ENCODE measurements at regions not wholly inside any gene's neighbourhood (a gene's known extent, or its start where the extent isn't known, plus 50 kb on each side); places are given as distances from the start of the nearest gene placed in this dataset.

DNA sequence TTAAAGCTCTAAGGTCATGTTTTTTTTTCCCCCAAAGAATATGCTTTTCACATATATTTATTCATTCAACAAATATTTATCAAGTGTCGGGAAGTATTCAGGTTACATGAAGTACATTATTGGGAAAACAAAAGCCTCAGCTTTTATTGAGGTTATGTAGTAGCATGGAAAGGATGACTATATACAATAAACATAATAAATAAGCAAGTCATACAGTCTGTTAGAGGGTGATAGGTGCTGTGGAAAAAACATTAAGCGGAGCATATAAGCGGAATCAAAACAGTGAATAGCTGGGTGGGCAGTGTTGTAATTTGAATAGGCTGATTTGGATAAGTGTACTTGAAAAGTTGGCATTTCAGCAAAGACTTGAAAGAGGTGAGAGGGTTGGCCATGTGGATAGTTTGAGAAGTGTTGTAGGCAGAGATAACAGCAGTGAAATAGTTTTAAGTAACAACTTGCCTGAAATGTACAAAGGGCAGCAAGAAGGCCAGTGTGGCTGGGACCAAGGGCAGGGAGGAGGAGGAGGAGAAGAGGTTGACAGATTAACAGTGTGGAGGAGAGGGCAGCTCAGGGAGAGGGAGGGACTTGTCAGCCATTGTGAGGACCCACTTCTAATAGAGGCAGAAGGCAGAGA is 558.7 kb downstream of the SPRY1 start:
- DNase-seq, result no peak

DNA sequence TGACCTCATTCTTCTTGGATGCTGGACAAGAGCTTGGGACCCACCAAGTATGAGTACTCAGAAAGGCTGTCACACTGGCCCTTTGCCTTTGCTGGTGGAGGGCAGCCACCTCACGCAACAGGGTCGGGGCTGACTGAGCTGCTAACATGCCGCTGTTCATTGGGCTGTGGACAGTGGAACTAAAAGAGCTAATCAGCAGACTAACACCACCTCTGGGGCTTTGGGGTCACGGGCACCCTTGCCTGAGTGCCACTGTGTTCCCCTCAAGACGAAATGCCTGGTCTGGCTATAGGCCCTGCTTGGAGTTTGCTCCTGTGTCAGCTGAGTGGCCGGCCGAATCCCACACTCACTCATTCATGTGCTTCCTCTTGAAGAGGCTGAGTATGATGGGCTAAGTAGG is 559.6 kb downstream of the SPRY1 start:
- DNase-seq, result no peak

- no peak for DNase-seq
Observed at GRCh38 chr4:123966990-123967769, 570.6 kb downstream of the SPRY1 start.

GRCh38 chr4:123972031-123972430 is 575.4 kb downstream of the SPRY1 start:
- DNase-seq, result peak; percentile 30

- DNase-seq, result peak; percentile 39
Observed at GRCh38 chr4:123974386-123975149, 578.0 kb downstream of the SPRY1 start.

- peak; percentile 84 for DNase-seq
Observed at GRCh38 chr4:123976285-123976684, 579.7 kb downstream of the SPRY1 start.

GRCh38 chr4:123976819-123977218 is 580.2 kb downstream of the SPRY1 start:
- DNase-seq, result no peak

DNA sequence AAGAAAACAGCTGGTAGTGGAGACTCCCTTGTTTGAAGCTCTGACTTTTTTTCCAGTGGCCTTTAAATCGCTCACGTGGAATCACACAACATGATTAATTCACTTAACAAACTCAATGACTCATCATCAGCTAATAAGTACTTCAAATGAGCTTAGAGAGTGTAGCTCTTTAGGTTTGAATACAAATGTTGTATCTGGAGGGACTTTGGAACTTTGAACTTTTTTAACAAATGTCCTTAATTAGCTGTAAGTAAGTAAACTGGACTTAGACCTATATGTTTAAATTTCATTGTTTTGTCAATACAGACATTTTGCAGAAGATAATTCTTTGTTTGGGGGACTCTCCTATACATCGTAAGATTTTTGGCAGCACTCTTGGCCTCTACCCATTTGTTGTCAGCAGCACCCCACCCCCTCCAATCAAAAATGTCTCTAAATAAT is 581.1 kb downstream of the SPRY1 start:
- DNase-seq, result peak; percentile 57

GRCh38 chr4:123978637-123979036 is 582.0 kb downstream of the SPRY1 start:
- DNase-seq, result no peak

- no peak for DNase-seq
Observed at GRCh38 chr4:123980736-123981300, 584.2 kb downstream of the SPRY1 start.

DNA sequence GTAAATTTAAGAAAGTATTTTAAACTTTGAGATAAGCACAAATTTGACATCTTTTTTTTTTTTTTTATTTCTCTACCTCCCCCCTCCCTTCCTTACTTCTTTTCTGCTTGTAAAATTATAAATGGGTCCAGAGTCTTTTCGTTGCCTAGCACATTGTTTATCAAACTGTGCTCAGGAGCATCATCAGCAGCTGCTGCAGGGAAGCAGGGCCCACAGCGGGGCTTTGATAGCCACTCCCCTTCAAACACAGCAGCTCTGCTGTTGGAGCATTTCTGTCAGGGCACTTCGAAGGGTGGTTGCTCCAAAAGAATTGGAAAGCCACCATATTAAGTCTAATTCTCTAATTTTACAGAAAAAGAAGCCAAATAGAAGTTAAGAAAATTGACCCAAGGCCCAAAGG is 588.3 kb downstream of the SPRY1 start:
- DNase-seq, result no peak

GRCh38 chr4:123986268-123986798 is 589.7 kb downstream of the SPRY1 start:
- DNase-seq, result peak; percentile 77

DNA sequence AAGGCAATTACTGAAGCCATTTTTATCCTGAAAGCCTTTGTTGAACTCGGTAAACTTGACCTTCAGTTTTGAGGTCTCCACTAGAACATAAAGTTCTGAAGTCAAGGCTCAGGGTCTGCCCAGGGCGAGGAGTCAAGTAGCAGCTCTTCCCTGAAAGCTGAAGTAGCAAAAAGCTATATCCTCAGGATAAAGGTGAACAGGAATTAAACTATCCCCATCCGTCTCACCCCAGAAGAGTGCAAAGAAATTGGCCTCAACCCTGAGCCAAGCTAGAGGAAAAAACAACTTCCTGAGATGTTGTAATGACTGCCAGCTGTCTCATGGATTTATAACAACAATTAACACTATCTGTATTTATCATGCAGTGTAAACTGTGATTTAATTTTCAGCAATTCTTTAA is 590.8 kb downstream of the SPRY1 start:
- no peak for DNase-seq

GRCh38 chr4:123990310-123990870 is 593.8 kb downstream of the SPRY1 start:
- DNase-seq, result no peak

- DNase-seq, result no peak
Observed at GRCh38 chr4:123994917-123995316, 598.3 kb downstream of the SPRY1 start.

GRCh38 chr4:123995936-123996335 is 599.3 kb downstream of the SPRY1 start:
- no peak for DNase-seq

DNA sequence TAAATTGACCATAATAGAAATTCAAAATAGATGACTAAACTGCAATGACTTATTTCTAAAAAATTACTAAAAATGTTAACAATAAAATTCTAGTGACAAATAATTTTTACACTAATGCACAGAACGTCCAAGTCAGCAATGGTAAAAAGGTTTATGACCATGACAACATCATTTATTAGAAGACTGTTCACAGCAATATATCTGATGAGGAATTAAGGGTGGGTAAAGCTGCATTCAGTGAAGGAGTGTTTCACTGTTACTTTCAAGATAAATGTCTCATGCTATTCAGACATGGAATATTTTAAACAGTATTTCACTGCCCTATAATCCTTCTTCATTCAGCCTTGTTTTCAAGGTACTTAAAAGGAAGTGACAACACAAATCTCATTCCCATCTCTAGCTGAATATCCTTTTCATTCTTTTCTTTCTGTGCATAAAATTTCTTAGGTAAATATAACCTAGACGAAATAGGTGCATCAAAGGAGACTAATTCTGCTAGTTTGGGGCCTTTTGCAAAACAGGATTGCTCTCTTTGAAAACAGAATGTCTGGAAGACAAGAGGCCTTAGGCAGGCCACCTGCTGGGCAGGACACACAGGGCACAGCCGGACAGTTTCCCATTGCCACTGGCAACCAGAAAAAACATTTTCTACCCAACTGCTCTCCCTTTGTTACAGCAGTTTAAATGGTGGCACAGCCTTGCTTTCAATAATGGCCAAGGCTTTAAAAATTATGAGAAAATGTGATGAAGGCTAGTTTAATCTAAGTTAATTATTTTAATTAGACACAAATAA is 600.3 kb downstream of the SPRY1 start:
- peak; percentile 62 for DNase-seq

- DNase-seq, result no peak
Observed at GRCh38 chr4:123997776-123998449, 601.3 kb downstream of the SPRY1 start.

DNA sequence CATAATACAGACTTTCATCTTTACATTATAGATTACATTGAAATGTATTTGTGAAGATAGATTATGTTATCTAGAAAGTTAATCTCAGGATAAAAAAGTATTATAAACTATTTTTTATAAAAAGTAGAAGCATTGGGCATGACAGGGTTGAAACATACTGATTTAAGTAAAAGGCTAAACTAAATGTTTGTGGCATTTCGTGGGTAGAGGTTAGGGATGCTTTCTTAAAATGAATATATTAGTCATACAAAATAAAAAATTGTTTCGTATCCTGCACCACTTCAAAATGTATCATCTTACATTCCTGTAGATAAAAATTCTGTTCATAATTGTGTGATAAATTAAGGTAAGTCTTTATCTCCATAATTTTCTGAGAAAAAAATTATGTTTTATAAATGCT is 603.6 kb downstream of the SPRY1 start:
- no peak for DNase-seq

- DNase-seq, result no peak
Observed at GRCh38 chr4:124015766-124016165, 619.2 kb downstream of the SPRY1 start.

GRCh38 chr4:124017185-124017785 is 620.7 kb downstream of the SPRY1 start:
- no peak for DNase-seq
